BE2C (cell line): ENCODE measurements at regions not wholly inside any gene's neighbourhood (a gene's known extent, or its start where the extent isn't known, plus 50 kb on each side); places are given as distances from the start of the nearest gene placed in this dataset.
"Not testable (repeated sequence)": the region's sequence is repeated elsewhere in the genome, so short reads cannot be mapped to it uniquely, and the experiment has no call there.

Experiments
- DNase-seq: peaks from one replicate; pipeline ENCODE4 v3.0.0-alpha.2; 2020
- H3K27me3 ChIP-seq: fragments of 250-450 bp; sonication (Bioruptor Pico); 2 replicates; pipeline ENCODE4 v1.5.1; 2020; ENCODE audit warnings: mild to moderate bottlenecking
- H3K36me3 ChIP-seq: fragments of 250-450 bp; sonication (Bioruptor Pico); 2 replicates; pipeline ENCODE4 v1.5.1; 2020; ENCODE audit warnings: mild to moderate bottlenecking
- H3K4me1 ChIP-seq: fragments of 250-450 bp; sonication (Bioruptor Pico); 2 replicates; pipeline ENCODE4 v1.5.1; 2020
- H3K4me3 ChIP-seq: 2 replicates; pipeline ENCODE4 v1.5.1; 2011; ENCODE audit warnings: low read depth, low read length
- H3K9me3 ChIP-seq: fragments of 250-450 bp; sonication (Bioruptor Pico); 2 replicates; pipeline ENCODE4 v1.5.1; 2020
- CTCF ChIP-seq: IDR thresholded peaks from 2 replicates; pipeline ENCODE4 v1.5.1; 2012; ENCODE audit warnings: mild to moderate bottlenecking, low read depth, low read length

GRCh38 chr13:90329641-90330040, 1017.8 kb upstream of the MIR17HG start:
- Histone ChIP-seq H3K4me1 (no peaks in the 10 kb centered on the region), H3K4me3 (no peak overlapping the region), H3K27me3 (no peaks in the 10 kb centered on the region), H3K36me3 (no peaks in the 10 kb centered on the region), H3K9me3 (no peaks in the 10 kb centered on the region)
- no peak for DNase-seq
- TF ChIP-seq CTCF: no peak

DNA sequence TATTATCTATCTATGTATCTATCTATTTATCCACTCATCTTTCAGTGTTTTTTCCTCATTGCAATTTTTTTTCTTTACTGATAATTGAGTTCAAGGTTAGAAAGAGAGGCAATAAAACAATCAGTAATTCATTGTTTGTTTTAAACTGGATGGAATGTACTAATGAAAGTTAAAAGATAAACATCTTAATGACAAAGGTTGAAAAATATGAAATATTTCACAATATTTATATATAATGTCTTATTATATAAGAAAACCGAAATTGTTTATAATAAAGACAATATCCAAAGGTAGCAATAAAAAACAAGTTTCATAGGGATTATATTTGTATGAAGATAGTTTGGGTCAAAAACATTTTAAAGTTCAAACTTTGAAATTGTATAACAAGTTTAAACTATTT, 1015.5 kb upstream of the MIR17HG start:
- Histone ChIP-seq H3K27me3 (no peaks in the 10 kb centered on the region), H3K4me3 (no peak overlapping the region), H3K36me3 (no peaks in the 10 kb centered on the region), H3K9me3 (no peaks in the 10 kb centered on the region), H3K4me1 (no peaks in the 10 kb centered on the region)
- TF ChIP-seq CTCF: no peak
- DNase-seq: no peak

DNA sequence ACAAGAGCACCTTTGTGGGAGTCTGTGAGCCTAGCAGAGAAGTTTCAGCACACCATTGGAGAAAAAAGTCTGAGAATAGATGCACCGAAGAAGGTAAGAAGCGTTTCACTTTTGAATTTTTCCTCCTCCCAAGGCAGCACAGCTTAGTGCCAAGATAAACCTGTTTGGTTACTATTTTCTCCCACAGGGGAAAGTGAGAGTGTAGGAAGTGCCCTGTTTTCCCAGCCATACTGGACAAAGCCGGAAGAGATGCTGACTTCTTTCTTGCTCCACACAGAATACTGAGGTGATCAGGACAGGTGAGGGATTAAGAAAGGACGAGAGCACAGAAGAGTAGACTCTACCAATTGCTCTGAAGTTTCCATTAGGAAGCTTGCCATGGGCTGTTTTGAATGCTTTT, 1011.0 kb upstream of the MIR17HG start:
- H3K27me3 ChIP-seq: no peaks in the 10 kb centered on the region
- no peak for DNase-seq
- no peak overlapping the region for H3K4me3 ChIP-seq
- no peaks in the 10 kb centered on the region for H3K36me3 ChIP-seq
- TF ChIP-seq CTCF: no peak
- no peaks in the 10 kb centered on the region; the same call in 1 of the 2 replicates for H3K9me3 ChIP-seq
- H3K4me1 ChIP-seq: no peaks in the 10 kb centered on the region

- H3K36me3 ChIP-seq, H3K4me1 ChIP-seq, H3K27me3 ChIP-seq, H3K9me3 ChIP-seq, H3K4me3 ChIP-seq, DNase-seq: not testable (repeated sequence)
These were observed 1006.1 kb upstream of the MIR17HG start for GRCh38 chr13:90341348-90341747.

GRCh38 chr13:90348477-90349136, 998.9 kb upstream of the MIR17HG start:
- not testable (repeated sequence) for H3K36me3 ChIP-seq, H3K27me3 ChIP-seq, H3K4me1 ChIP-seq, DNase-seq, H3K9me3 ChIP-seq, H3K4me3 ChIP-seq

GRCh38 chr13:90352763-90353162, 994.7 kb upstream of the MIR17HG start:
- Histone ChIP-seq H3K4me3 (no peak overlapping the region), H3K4me1 (no peaks in the 10 kb centered on the region; the same call in 1 of the 2 replicates), H3K27me3 (no peaks in the 10 kb centered on the region), H3K36me3 (no peaks in the 10 kb centered on the region), H3K9me3 (no peaks in the 10 kb centered on the region)
- TF ChIP-seq CTCF: 0 out of 2 replicates have a peak, but pooled peaks have one; percentile 13
- no peak for DNase-seq

- Histone ChIP-seq H3K27me3 (no peaks in the 10 kb centered on the region), H3K4me3 (no peak overlapping the region), H3K36me3 (no peaks in the 10 kb centered on the region), H3K9me3 (no peaks in the 10 kb centered on the region), H3K4me1 (no peaks in the 10 kb centered on the region; the same call in 1 of the 2 replicates)
- no peak for DNase-seq
- no peak for TF ChIP-seq CTCF
These were observed 992.2 kb upstream of the MIR17HG start for GRCh38 chr13:90355162-90355751.
